Mucosa of stomach (tissue), 1 donor: ENCODE measurements at regions not wholly inside any gene's neighbourhood (a gene's known extent, or its start where the extent isn't known, plus 50 kb on each side); places are given as distances from the start of the nearest gene placed in this dataset.

Experiments
- H3K27me3 ChIP-seq: one replicate; pipeline ENCODE4 v1.7.0; 2013; ENCODE audit warnings: mild to moderate bottlenecking, low read length; ENCODE audit not compliant: control insufficient read depth, insufficient read depth
- H3K36me3 ChIP-seq: one replicate; pipeline ENCODE4 v1.7.0; 2013; ENCODE audit warnings: low read length; ENCODE audit not compliant: control insufficient read depth, insufficient read depth
- H3K4me1 ChIP-seq: one replicate; pipeline ENCODE4 v1.7.0; 2013; ENCODE audit warnings: mild to moderate bottlenecking, low read length; ENCODE audit not compliant: control insufficient read depth, insufficient read depth
- H3K4me3 ChIP-seq: one replicate; pipeline ENCODE4 v1.7.0; 2013; ENCODE audit warnings: low read length
- H3K9ac ChIP-seq: one replicate; pipeline ENCODE4 v1.7.0; 2013; ENCODE audit warnings: mild to moderate bottlenecking, low read length, moderate library complexity
- H3K9me3 ChIP-seq: one replicate; pipeline ENCODE4 v1.7.0; 2013; ENCODE audit warnings: mild to moderate bottlenecking, low read length, moderate library complexity; ENCODE audit not compliant: control insufficient read depth
- donor health status: Pancreatic carcinoma.

GRCh38 chr17:65355246-65355645, 206.2 kb downstream of the AXIN2 start:
- H3K9me3 ChIP-seq = no peaks in the 10 kb centered on the region
- H3K4me3 ChIP-seq = no peak overlapping the region
- no peaks in the 10 kb centered on the region for H3K27me3 ChIP-seq
- H3K9ac ChIP-seq = no peak overlapping the region
- no peaks in the 10 kb centered on the region for H3K4me1 ChIP-seq
- H3K36me3 ChIP-seq = no peaks in the 10 kb centered on the region

- H3K36me3 ChIP-seq = no peaks in the 10 kb centered on the region
- H3K27me3 ChIP-seq = no peaks in the 10 kb centered on the region
- no peaks in the 10 kb centered on the region for H3K9me3 ChIP-seq
- H3K9ac ChIP-seq = no peak overlapping the region
- H3K4me3 ChIP-seq = no peak overlapping the region
- H3K4me1 ChIP-seq = no peaks in the 10 kb centered on the region
Observed at GRCh38 chr17:65349916-65350315, 211.5 kb downstream of the AXIN2 start.

- Histone ChIP-seq H3K9ac (no peak overlapping the region), H3K4me1 (no peaks in the 10 kb centered on the region), H3K4me3 (no peak overlapping the region), H3K36me3 (no peaks in the 10 kb centered on the region), H3K27me3 (no peaks in the 10 kb centered on the region), H3K9me3 (no peaks in the 10 kb centered on the region)
Observed at GRCh38 chr17:65346166-65346565, 209.0 kb downstream of the RGS9 start.

GRCh38 chr17:65345261-65346005, 208.3 kb downstream of the RGS9 start:
- H3K4me3 ChIP-seq = no peak overlapping the region
- no peak overlapping the region for H3K9ac ChIP-seq
- H3K36me3 ChIP-seq = no peaks in the 10 kb centered on the region
- no peaks in the 10 kb centered on the region for H3K4me1 ChIP-seq
- H3K27me3 ChIP-seq = no peaks in the 10 kb centered on the region
- no peaks in the 10 kb centered on the region for H3K9me3 ChIP-seq

GRCh38 chr17:65340401-65340800, 203.2 kb downstream of the RGS9 start:
- Histone ChIP-seq H3K27me3 (no peaks in the 10 kb centered on the region), H3K36me3 (no peaks in the 10 kb centered on the region)

GRCh38 chr17:65334406-65334805, 197.2 kb downstream of the RGS9 start:
- Histone ChIP-seq H3K36me3 (no peaks in the 10 kb centered on the region), H3K27me3 (no peaks in the 10 kb centered on the region), H3K4me1 (no peaks in the 10 kb centered on the region), H3K9ac (no peak overlapping the region), H3K4me3 (no peak overlapping the region), H3K9me3 (no peaks in the 10 kb centered on the region)

More at GRCh38 chr17:65340401-65340800, 203.2 kb downstream of the RGS9 start:
- Histone ChIP-seq H3K9ac (no peak overlapping the region), H3K4me1 (no peaks in the 10 kb centered on the region), H3K4me3 (no peak overlapping the region), H3K9me3 (no peaks in the 10 kb centered on the region)

- Histone ChIP-seq H3K4me1 (no peaks in the 10 kb centered on the region), H3K9ac (no peak overlapping the region), H3K9me3 (no peaks in the 10 kb centered on the region), H3K27me3 (no peaks in the 10 kb centered on the region), H3K36me3 (no peaks in the 10 kb centered on the region), H3K4me3 (no peak overlapping the region)
Observed at GRCh38 chr17:65332779-65333178, 195.6 kb downstream of the RGS9 start.

- Histone ChIP-seq H3K4me3 (no peak overlapping the region), H3K36me3 (no peaks in the 10 kb centered on the region), H3K9me3 (no peaks in the 10 kb centered on the region), H3K27me3 (no peaks in the 10 kb centered on the region), H3K4me1 (no peaks in the 10 kb centered on the region), H3K9ac (no peak overlapping the region)
Observed at GRCh38 chr17:65332375-65332774, 195.2 kb downstream of the RGS9 start.

- Histone ChIP-seq H3K9ac (no peak overlapping the region), H3K36me3 (no peaks in the 10 kb centered on the region), H3K9me3 (no peaks in the 10 kb centered on the region), H3K4me1 (no peaks in the 10 kb centered on the region), H3K27me3 (no peaks in the 10 kb centered on the region), H3K4me3 (no peak overlapping the region)
Observed at GRCh38 chr17:65328567-65328966, 191.4 kb downstream of the RGS9 start.

GRCh38 chr17:65324611-65325342, 187.6 kb downstream of the RGS9 start:
- Histone ChIP-seq H3K4me1 (no peaks in the 10 kb centered on the region), H3K9me3 (no peaks in the 10 kb centered on the region), H3K27me3 (no peaks in the 10 kb centered on the region), H3K4me3 (no peak overlapping the region), H3K36me3 (no peaks in the 10 kb centered on the region), H3K9ac (no peak overlapping the region)

- no peak overlapping the region for H3K9ac ChIP-seq
- no peaks in the 10 kb centered on the region for H3K9me3 ChIP-seq
- no peaks in the 10 kb centered on the region for H3K36me3 ChIP-seq
- no peaks in the 10 kb centered on the region for H3K27me3 ChIP-seq
- H3K4me1 ChIP-seq = no peaks in the 10 kb centered on the region
- no peak overlapping the region for H3K4me3 ChIP-seq
Observed at GRCh38 chr17:65323049-65323448, 185.9 kb downstream of the RGS9 start.

GRCh38 chr17:65320820-65321219, 183.7 kb downstream of the RGS9 start:
- no peak overlapping the region for H3K4me3 ChIP-seq
- H3K9me3 ChIP-seq = no peaks in the 10 kb centered on the region
- H3K27me3 ChIP-seq = no peaks in the 10 kb centered on the region
- no peaks in the 10 kb centered on the region for H3K36me3 ChIP-seq
- H3K4me1 ChIP-seq = no peaks in the 10 kb centered on the region
- H3K9ac ChIP-seq = no peak overlapping the region
